Common myeloid progenitor, CD34-positive (primary cell): ENCODE measurements at regions not wholly inside any gene's neighbourhood (a gene's known extent, or its start where the extent isn't known, plus 50 kb on each side); places are given as distances from the start of the nearest gene placed in this dataset.

Experiments used
- CTCF ChIA-PET: fragments of 350-600 bp; sonication (Branson Sonifier 250); formaldehyde crosslinking; loops from one replicate; lab custom pipeline; 2021; ENCODE audit warnings: antibody characterized with exemption; lab: Charles Lee
- POLR2A ChIA-PET: fragments of 350-600 bp; sonication (Branson Sonifier 250); formaldehyde crosslinking; loops from one replicate; lab custom pipeline; 2021; ENCODE audit warnings: antibody characterized with exemption; lab: Charles Lee
- DNase-seq, 3 donors: peaks; one replicate each; pipeline versions ENCODE4 v3.0.0 to v3.0.0-alpha.2; 2013
- H3K27ac ChIP-seq, 2 experiments: 1 replicate in 1 of 2; 2 replicates in 1 of 2; pipeline ENCODE4 v1.7.0; 2013; ENCODE audit warnings: inconsistent platforms in 2 of 2, low read length in 2 of 2, mild to moderate bottlenecking in 2 of 2, low read depth in 1 of 2, moderate library complexity in 1 of 2; ENCODE audit not compliant: severe bottlenecking in 2 of 2, insufficient read depth in 1 of 2, poor library complexity in 1 of 2
- H3K27me3 ChIP-seq, 5 experiments: replicated peaks in 2 of 5; 1 replicate in 3 of 5; 2 replicates in 2 of 5; pipeline versions ENCODE4 v1.6.1 to v1.7.0; 2013; ENCODE audit warnings: low read length in 4 of 5, mild to moderate bottlenecking in 2 of 5, moderate library complexity in 2 of 5, inconsistent platforms in 1 of 5; ENCODE audit not compliant: insufficient read depth in 5 of 5, control insufficient read depth in 4 of 5
- H3K36me3 ChIP-seq, 4 experiments: 1 replicate in 2 of 4; 2 replicates in 2 of 4; pipeline versions ENCODE4 v1.6.1 to v1.7.0; 2013; ENCODE audit warnings: low read length in 3 of 4, control low read depth in 1 of 4, mild to moderate bottlenecking in 1 of 4; ENCODE audit not compliant: control insufficient read depth in 4 of 4, insufficient read depth in 4 of 4
- H3K4me1 ChIP-seq, 4 experiments: 1 replicate in 3 of 4; 2 replicates in 1 of 4; pipeline versions ENCODE4 v1.6.1 to v1.7.1; 2013; ENCODE audit warnings: low read length in 3 of 4, mild to moderate bottlenecking in 3 of 4, control low read depth in 1 of 4, inconsistent platforms in 1 of 4, moderate library complexity in 1 of 4; ENCODE audit not compliant: control insufficient read depth in 4 of 4, insufficient read depth in 4 of 4; ENCODE audit errors: control extremely low read depth in 1 of 4
- H3K4me3 ChIP-seq, 7 experiments: 1 replicate in 4 of 7; 2 replicates in 3 of 7; pipeline versions ENCODE4 v1.5.1 to v1.7.0; 2013; ENCODE audit warnings: mild to moderate bottlenecking in 7 of 7, low read length in 6 of 7, moderate library complexity in 6 of 7, inconsistent platforms in 2 of 7, low read depth in 2 of 7, control low read depth in 1 of 7; ENCODE audit not compliant: insufficient read depth in 4 of 7, control insufficient read depth in 1 of 7; ENCODE audit errors: extremely low read depth in 1 of 7
- H3K9me3 ChIP-seq, 5 experiments: 1 replicate in 4 of 5; 2 replicates in 1 of 5; pipeline versions ENCODE4 v1.6.1 to v1.7.1; 2013; ENCODE audit warnings: low read length in 4 of 5, mild to moderate bottlenecking in 2 of 5, inconsistent platforms in 1 of 5, low read depth in 1 of 5, moderate library complexity in 1 of 5; ENCODE audit not compliant: control insufficient read depth in 4 of 5, insufficient read depth in 2 of 5; ENCODE audit errors: control extremely low read depth in 1 of 5
- WGBS: methylation state at CpG from one replicate; pipeline ENCODE4 v1.1.5; 2013; ENCODE audit not compliant: insufficient coverage; 5-methylcytosine and 5-hydroxymethylcytosine counted together

DNA sequence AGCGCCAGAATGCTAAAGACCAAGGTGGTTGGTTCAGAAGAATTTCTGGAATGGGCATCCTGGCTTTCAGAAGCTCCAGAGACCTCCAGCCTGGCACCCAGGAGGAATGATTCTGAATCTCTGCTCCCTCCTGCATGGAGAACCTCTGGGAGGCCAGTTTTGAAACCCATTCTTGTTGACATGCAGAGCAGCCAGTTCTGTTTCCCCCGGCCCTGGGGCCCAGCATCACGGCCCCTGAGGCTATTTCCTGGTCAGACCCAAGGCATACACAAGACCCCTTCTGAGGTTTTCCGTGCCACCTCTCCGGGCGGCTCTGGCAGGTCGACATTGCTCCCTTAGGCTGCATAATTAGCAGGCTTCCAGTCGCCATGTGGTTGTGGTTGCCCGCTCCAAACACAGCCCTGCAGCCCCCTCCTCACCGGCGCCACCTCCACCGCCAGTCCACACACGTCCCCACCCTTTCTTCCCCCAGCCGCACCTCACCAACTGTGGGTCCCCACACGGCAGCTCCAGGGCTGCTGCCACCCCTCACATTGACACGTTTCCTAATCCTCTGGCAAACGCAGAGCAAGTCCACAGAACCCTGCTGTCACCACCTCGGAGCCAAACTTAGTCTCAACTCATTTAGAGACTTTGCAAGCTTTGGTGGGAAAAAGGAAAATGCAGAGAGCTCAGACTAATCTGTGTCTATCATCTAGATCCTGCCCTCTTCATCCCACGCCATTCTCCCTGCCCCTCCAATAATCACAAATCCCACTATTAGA is 367.1 kb downstream of the SOX9 start:
- POLR2A ChIA-PET = no interaction called here
- Histone ChIP-seq H3K27me3 (peaks cover 0 to 18% (median 4%) of the 10 kb centered on the region in 5 experiments), H3K4me3 (no peak overlapping the region), H3K36me3 (no peaks in the 10 kb centered on the region), H3K27ac (no peak overlapping the region), H3K4me1 (no peaks in the 10 kb centered on the region), H3K9me3 (peaks cover 0 to 13% (median 0%) of the 10 kb centered on the region in 5 experiments)
- 74% methylated on average over 12 of the region's 19 CpGs for WGBS
- no peak for DNase-seq
- CTCF ChIA-PET = no interaction called here

DNA sequence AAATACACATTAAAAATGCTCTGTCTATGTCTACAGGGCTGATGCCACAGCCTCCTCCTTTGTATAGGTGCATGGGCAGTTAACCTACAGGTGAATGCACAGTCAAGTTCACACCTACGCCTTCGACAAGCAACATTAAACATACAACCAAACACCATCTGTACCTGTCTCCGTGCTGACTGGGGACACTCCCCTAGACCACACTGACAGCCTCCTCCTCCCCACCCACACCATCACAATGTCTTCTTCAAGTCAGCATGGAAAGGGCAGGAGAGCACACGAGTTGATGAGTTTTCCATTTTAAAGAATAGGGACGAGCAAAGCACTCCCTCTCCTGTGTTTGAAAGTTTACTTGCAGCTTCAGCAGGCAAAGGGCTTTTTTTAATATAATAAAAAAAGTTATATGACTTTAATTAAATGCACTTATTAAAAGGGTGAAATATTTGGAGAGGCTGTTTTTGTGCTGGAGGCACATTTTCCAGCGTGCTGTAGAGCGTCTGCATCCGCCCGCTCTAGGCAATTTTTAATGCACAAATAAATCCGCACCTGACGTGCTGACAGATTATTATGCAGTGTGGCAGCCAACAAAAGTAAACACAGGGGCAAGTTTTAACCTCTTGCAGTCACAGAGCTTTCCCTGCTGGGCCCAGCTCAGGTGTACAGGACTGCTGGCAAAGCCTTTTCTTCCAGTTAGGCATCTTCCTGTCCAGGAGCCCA is 367.9 kb downstream of the SOX9 start:
- DNase-seq = no peak
- POLR2A ChIA-PET = no interaction called here
- WGBS = 84% methylated on average over 7 of the region's 11 CpGs
- Histone ChIP-seq H3K36me3 (no peaks in the 10 kb centered on the region), H3K27me3 (peaks cover 0 to 18% (median 4%) of the 10 kb centered on the region in 5 experiments), H3K4me3 (no peak overlapping the region), H3K9me3 (peaks cover 0 to 13% (median 0%) of the 10 kb centered on the region in 5 experiments), H3K27ac (no peak overlapping the region), H3K4me1 (no peaks in the 10 kb centered on the region)
- CTCF ChIA-PET = no interaction called here

GRCh38 chr17:72489272-72489641 is 368.4 kb downstream of the SOX9 start:
- Histone ChIP-seq H3K36me3 (no peaks in the 10 kb centered on the region), H3K9me3 (peaks cover 0 to 13% (median 0%) of the 10 kb centered on the region in 5 experiments), H3K4me1 (no peaks in the 10 kb centered on the region), H3K4me3 (no peak overlapping the region), H3K27ac (no peak overlapping the region), H3K27me3 (peaks cover 0 to 18% (median 4%) of the 10 kb centered on the region in 5 experiments)
- ChIA-PET CTCF (no interaction called here), POLR2A (interaction anchor here (0.5 kb wide), 1 partner anchor 592 kb away, joined by 3 read pairs; no protein-coding TSS in a partner anchor)
- 62% methylated on average over 4 of the region's 5 CpGs for WGBS
- DNase-seq = no peak

GRCh38 chr17:72491102-72491501 is 370.3 kb downstream of the SOX9 start:
- CTCF ChIA-PET = interaction anchor here (1.1 kb wide), 1 partner anchor 10 kb away, joined by 3 read pairs; no protein-coding TSS in a partner anchor
- no peak overlapping the region for H3K27ac ChIP-seq
- POLR2A ChIA-PET = no interaction called here
- H3K4me3 ChIP-seq = no peak overlapping the region
- H3K36me3 ChIP-seq = no peaks in the 10 kb centered on the region
- H3K4me1 ChIP-seq = no peaks in the 10 kb centered on the region
- H3K9me3 ChIP-seq = peaks cover 0 to 13% (median 0%) of the 10 kb centered on the region in 5 experiments
- WGBS = 83% methylated on average over 1 of the region's 2 CpGs
- no peak for DNase-seq
- peaks cover 0 to 18% (median 4%) of the 10 kb centered on the region in 5 experiments for H3K27me3 ChIP-seq

GRCh38 chr17:72492494-72492893 is 371.7 kb downstream of the SOX9 start:
- Histone ChIP-seq H3K9me3 (peaks cover 0 to 13% (median 0%) of the 10 kb centered on the region in 5 experiments), H3K36me3 (no peaks in the 10 kb centered on the region), H3K27ac (no peak overlapping the region), H3K4me3 (no peak overlapping the region), H3K27me3 (peaks cover 0 to 15% (median 4%) of the 10 kb centered on the region in 5 experiments), H3K4me1 (no peaks in the 10 kb centered on the region)
- no CpG with 5 or more reads among the region's 2 CpGs for WGBS
- CTCF ChIA-PET = no interaction called here
- POLR2A ChIA-PET = no interaction called here
- no peak for DNase-seq

- POLR2A ChIA-PET = no interaction called here
- Histone ChIP-seq H3K27ac (no peak overlapping the region), H3K4me3 (no peak overlapping the region), H3K27me3 (peaks cover 0 to 12% (median 4%) of the 10 kb centered on the region in 5 experiments), H3K9me3 (peaks cover 0 to 13% (median 0%) of the 10 kb centered on the region in 5 experiments), H3K36me3 (no peaks in the 10 kb centered on the region), H3K4me1 (no peaks in the 10 kb centered on the region)
- CTCF ChIA-PET = no interaction called here
- 87% methylated on average over 5 of the region's 5 CpGs for WGBS
- DNase-seq = no peak
Observed at GRCh38 chr17:72492941-72493340, 372.1 kb downstream of the SOX9 start.

DNA sequence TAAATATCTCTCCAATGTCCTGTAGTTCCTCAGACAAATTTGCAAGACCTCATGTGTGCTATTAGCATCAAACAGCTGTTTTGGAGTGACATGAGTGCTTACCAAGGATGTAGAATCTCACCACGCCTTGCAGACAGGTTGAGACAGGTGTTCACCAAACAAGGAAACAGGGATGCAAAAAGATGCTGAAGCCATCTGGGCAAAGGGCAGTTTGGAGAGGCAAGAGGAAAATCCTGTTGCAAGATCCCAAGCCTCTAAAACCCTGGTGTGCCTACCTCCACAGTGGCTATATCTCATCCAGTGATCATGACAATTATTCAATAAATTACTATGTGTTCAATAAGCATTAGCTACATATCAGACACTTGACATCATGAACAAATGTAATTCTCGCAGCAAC is 373.7 kb downstream of the SOX9 start:
- CTCF ChIA-PET = no interaction called here
- peaks cover 0 to 13% (median 0%) of the 10 kb centered on the region in 5 experiments for H3K9me3 ChIP-seq
- H3K36me3 ChIP-seq = no peaks in the 10 kb centered on the region
- 100% methylated on average over 1 of the region's 2 CpGs for WGBS
- no peaks in the 10 kb centered on the region for H3K4me1 ChIP-seq
- no peak overlapping the region for H3K4me3 ChIP-seq
- peaks cover 0 to 4% (median 0%) of the 10 kb centered on the region in 5 experiments for H3K27me3 ChIP-seq
- DNase-seq = no peak
- H3K27ac ChIP-seq = no peak overlapping the region
- POLR2A ChIA-PET = no interaction called here
